SK-N-SH treated with all-trans-retinoic acid at 6 μM for 48 hours (cell line): ENCODE measurements at regions not wholly inside any gene's neighbourhood (a gene's known extent, or its start where the extent isn't known, plus 50 kb on each side); places are given as distances from the start of the nearest gene placed in this dataset.

ENCODE experiments used
- RARB ChIP-seq: fragments of 250-450 bp; sonication (Bioruptor Pico); IDR thresholded peaks from 2 replicates; pipeline ENCODE4 v1.8.0; 2021; ENCODE audit warnings: mild to moderate bottlenecking, moderate library complexity
- ZFP3 ChIP-seq: fragments of 250-450 bp; sonication (Bioruptor Pico); IDR thresholded peaks from 2 replicates; pipeline ENCODE4 v1.5.0; 2020; ENCODE audit warnings: mild to moderate bottlenecking, moderate library complexity
- ZFP30 ChIP-seq: fragments of 450-650 bp; formaldehyde crosslinking; IDR thresholded peaks from 2 replicates; pipeline ENCODE4 v1.5.0; 2022; ENCODE audit warnings: mild to moderate bottlenecking, moderate library complexity

- no peak for TF ChIP-seq ZFP3
- no peak for TF ChIP-seq ZFP30 (CRISPR knock-in tag)
- TF ChIP-seq RARB (CRISPR knock-in tag): no peak
Observed at GRCh38 chr11:119844808-119845207, 115.8 kb upstream of the NECTIN1 start.
